Lower leg skin (tissue), 3 donors: ENCODE measurements at regions not wholly inside any gene's neighbourhood (a gene's known extent, or its start where the extent isn't known, plus 50 kb on each side); places are given as distances from the start of the nearest gene placed in this dataset.

Source experiments
- POLR2A ChIP-seq, 2 donors: fragments of 450-650 bp; IDR thresholded peaks; one replicate each; pipeline ENCODE4 v1.6.1; 2016 to 2017; ENCODE audit warnings: antibody characterized with exemption in 2 of 2, mild to moderate bottlenecking in 1 of 2, moderate library complexity in 1 of 2
- TF ChIP-seq, protein P1 (sequence below), 3 donors: fragments of 450-650 bp; IDR thresholded peaks; one replicate each; pipeline ENCODE4 v1.5.1; 2016; ENCODE audit warnings: antibody characterized with exemption in 3 of 3, mild to moderate bottlenecking in 3 of 3, moderate library complexity in 2 of 3

DNA sequence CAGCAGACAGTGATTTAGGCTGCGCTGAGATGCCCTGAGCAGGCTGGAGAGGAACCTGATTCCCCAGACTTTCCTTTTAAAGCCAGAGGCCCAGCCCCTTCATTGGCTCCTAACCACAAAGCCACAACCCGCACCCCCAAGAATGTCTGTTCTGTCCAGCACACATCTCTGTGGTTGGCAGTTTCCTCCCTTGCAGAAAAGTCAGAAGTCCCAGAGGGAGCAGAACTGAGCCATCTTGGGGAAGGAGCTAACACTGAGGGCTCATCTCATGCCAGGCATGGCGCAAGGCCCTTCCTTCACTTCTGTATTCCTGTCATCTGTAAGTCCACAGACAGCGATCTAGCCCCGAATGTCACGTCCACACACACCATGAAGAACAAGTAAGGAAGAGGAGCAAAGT lies 97.1 kb upstream of the SYT13 start:
- no peak for TF ChIP-seq POLR2A (IDR thresholded peaks at IDR 0.05)
- TF ChIP-seq, protein P1, sequence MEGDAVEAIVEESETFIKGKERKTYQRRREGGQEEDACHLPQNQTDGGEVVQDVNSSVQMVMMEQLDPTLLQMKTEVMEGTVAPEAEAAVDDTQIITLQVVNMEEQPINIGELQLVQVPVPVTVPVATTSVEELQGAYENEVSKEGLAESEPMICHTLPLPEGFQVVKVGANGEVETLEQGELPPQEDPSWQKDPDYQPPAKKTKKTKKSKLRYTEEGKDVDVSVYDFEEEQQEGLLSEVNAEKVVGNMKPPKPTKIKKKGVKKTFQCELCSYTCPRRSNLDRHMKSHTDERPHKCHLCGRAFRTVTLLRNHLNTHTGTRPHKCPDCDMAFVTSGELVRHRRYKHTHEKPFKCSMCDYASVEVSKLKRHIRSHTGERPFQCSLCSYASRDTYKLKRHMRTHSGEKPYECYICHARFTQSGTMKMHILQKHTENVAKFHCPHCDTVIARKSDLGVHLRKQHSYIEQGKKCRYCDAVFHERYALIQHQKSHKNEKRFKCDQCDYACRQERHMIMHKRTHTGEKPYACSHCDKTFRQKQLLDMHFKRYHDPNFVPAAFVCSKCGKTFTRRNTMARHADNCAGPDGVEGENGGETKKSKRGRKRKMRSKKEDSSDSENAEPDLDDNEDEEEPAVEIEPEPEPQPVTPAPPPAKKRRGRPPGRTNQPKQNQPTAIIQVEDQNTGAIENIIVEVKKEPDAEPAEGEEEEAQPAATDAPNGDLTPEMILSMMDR (IDR thresholded peaks at IDR 0.05): no peak
